HCT116 (cell line): ENCODE measurements at regions not wholly inside any gene's neighbourhood (a gene's known extent, or its start where the extent isn't known, plus 50 kb on each side); places are given as distances from the start of the nearest gene placed in this dataset.

Experiments
- ATAC-seq: fragments of 200-7000 bp; cut with Tn5 transposase; 2 replicates; pipeline ENCODE4 v1.9.1; 2020; ENCODE audit warnings: mild to moderate bottlenecking, moderate library complexity
- BruUV-seq: library from RNA; stranded (reverse); fragments of 400-500 nt; replicated peaks from 2 replicates; lab custom pipeline; 2021; lab: Mats Ljungman, UMichigan
- CTCF ChIA-PET: fragments of 300-600 bp; sonication (Branson Sonifier 250); formaldehyde crosslinking; loops from one replicate; lab custom pipeline; 2021; ENCODE audit warnings: antibody characterized with exemption; lab: Charles Lee
- POLR2A ChIA-PET: fragments of 300-600, 350-600 bp; sonication (Branson Sonifier 250); formaldehyde crosslinking; loops from one replicate; lab custom pipeline; 2021; ENCODE audit warnings: antibody characterized with exemption; lab: Charles Lee
- RAD21 ChIA-PET, 2 experiments: fragments of 300-600 bp; sonication (Branson Sonifier 250); formaldehyde crosslinking; loops; one replicate each; lab custom pipeline; 2023; ENCODE audit warnings: low total read pairs in 2 of 2; ENCODE audit not compliant: uncharacterized antibody in 2 of 2, unreplicated experiment in 2 of 2, low non-redundant PET in 1 of 2; lab: Charles Lee
- DNase-seq: peaks from one replicate; pipeline ENCODE4 v3.0.0-alpha.2; 2010; ENCODE audit warnings: low read depth, low spot score
- H2AFZ ChIP-seq: fragments of 200-600 bp; shearing (Covaris generic), sonication (generic); 2 replicates; pipeline ENCODE4 v1.6.1; 2017; ENCODE audit warnings: low read depth, mixed run types, mixed read lengths, antibody characterized with exemption, low read length; ENCODE audit not compliant: poor library complexity, severe bottlenecking
- H3K27ac ChIP-seq: 2 replicates; pipeline ENCODE4 v1.5.1; 2012; ENCODE audit warnings: low read depth, low read length
- H3K27me3 ChIP-seq: fragments of 200-600 bp; sonication (generic); 2 replicates; pipeline ENCODE4 v1.6.1; 2016; ENCODE audit warnings: mixed run types, low read length, mixed read lengths; ENCODE audit not compliant: insufficient read depth
- H3K36me3 ChIP-seq, 2 experiments: fragments of 200-500 bp in 1 of 2; fragments of 200-600 bp in 1 of 2; sonication (Bioruptor generic) in 1 of 2; sonication (generic) in 1 of 2; 2 replicates each; pipeline versions ENCODE4 v1.5.1 to v1.6.1; 2014 to 2016; ENCODE audit warnings: low read length in 2 of 2, inconsistent platforms in 1 of 2, mixed read lengths in 1 of 2, mixed run types in 1 of 2; ENCODE audit not compliant: insufficient read depth in 2 of 2, control insufficient read depth in 1 of 2
- H3K4me1 ChIP-seq, 2 experiments: fragments of 200-600 bp in 1 of 2; sonication (generic) in 1 of 2; 2 replicates each; pipeline versions ENCODE4 v1.5.1 to v1.6.1; 2012 to 2017; ENCODE audit warnings: low read length in 2 of 2, inconsistent platforms in 1 of 2, mild to moderate bottlenecking in 1 of 2, mixed read lengths in 1 of 2, mixed run types in 1 of 2, moderate library complexity in 1 of 2; ENCODE audit not compliant: insufficient read depth in 2 of 2, control insufficient read depth in 1 of 2
- H3K4me2 ChIP-seq: fragments of 200-600 bp; sonication (generic); 2 replicates; pipeline ENCODE4 v1.6.1; 2017; ENCODE audit warnings: mixed run types, low read length, mixed read lengths
- H3K4me3 ChIP-seq, 2 experiments: fragments of 200-600 bp in 1 of 2; sonication (generic) in 1 of 2; replicated peaks in 1 of 2; 2 replicates each; pipeline ENCODE4 v1.5.1; 2011 to 2016; ENCODE audit warnings: low read length in 2 of 2, control low read depth in 1 of 2, low read depth in 1 of 2, mild to moderate bottlenecking in 1 of 2, mixed read lengths in 1 of 2, mixed run types in 1 of 2
- H3K79me2 ChIP-seq: fragments of 200-600 bp; sonication (generic); 2 replicates; pipeline ENCODE4 v1.6.1; 2017; ENCODE audit warnings: mild to moderate bottlenecking, mixed run types, low read length, moderate library complexity, mixed read lengths; ENCODE audit not compliant: insufficient read depth
- H3K9ac ChIP-seq: fragments of 200-600 bp; sonication (generic); 2 replicates; pipeline ENCODE4 v1.6.1; 2016; ENCODE audit warnings: low read length, mixed read lengths
- H3K9me2 ChIP-seq: fragments of 200-600 bp; sonication (generic), shearing (Covaris generic); 2 replicates; pipeline ENCODE4 v1.6.1; 2017; ENCODE audit warnings: mixed run types, mild to moderate bottlenecking, moderate library complexity; ENCODE audit not compliant: insufficient read depth
- H3K9me3 ChIP-seq, 2 experiments: fragments of 200-500 bp in 1 of 2; fragments of 200-600 bp in 1 of 2; sonication (Bioruptor generic) in 1 of 2; sonication (generic) in 1 of 2; 2 replicates each; pipeline ENCODE4 v1.6.1; 2014 to 2017; ENCODE audit warnings: low read length in 2 of 2, mixed read lengths in 2 of 2, inconsistent platforms in 1 of 2, low read depth in 1 of 2, mild to moderate bottlenecking in 1 of 2, mixed run types in 1 of 2, moderate library complexity in 1 of 2; ENCODE audit not compliant: control insufficient read depth in 1 of 2, insufficient read depth in 1 of 2
- H4K20me1 ChIP-seq: fragments of 200-600 bp; sonication (generic), shearing (Covaris generic); 2 replicates; pipeline ENCODE4 v1.6.1; 2017; ENCODE audit warnings: mixed run types, mild to moderate bottlenecking, moderate library complexity; ENCODE audit not compliant: insufficient read depth
- CBX3 ChIP-seq: IDR thresholded peaks from 2 replicates; pipeline ENCODE4 v1.6.1; 2012; ENCODE audit warnings: low read depth
- CEBPB ChIP-seq: IDR thresholded peaks from 2 replicates; pipeline ENCODE4 v1.6.1; 2012; ENCODE audit warnings: low read depth
- EGR1 ChIP-seq: IDR thresholded peaks from 2 replicates; pipeline ENCODE4 v1.6.1; 2012; ENCODE audit warnings: low read depth
- ELF1 ChIP-seq: IDR thresholded peaks from 2 replicates; pipeline ENCODE4 v1.6.1; 2012; ENCODE audit warnings: low read depth, borderline replicate concordance
- EZH2 ChIP-seq: fragments of 200-600 bp; sonication (generic); IDR thresholded peaks from 2 replicates; pipeline ENCODE4 v1.6.1; 2017; ENCODE audit warnings: antibody characterized with exemption, mixed run types
- EZH2phosphoT487 ChIP-seq: fragments of 200-600 bp; IDR thresholded peaks from 2 replicates; pipeline ENCODE4 v1.6.1; 2018; ENCODE audit warnings: antibody characterized with exemption, borderline replicate concordance
- FOSL1 ChIP-seq: IDR thresholded peaks from 2 replicates; pipeline ENCODE4 v1.6.1; 2012; ENCODE audit warnings: low read depth
- JUND ChIP-seq: IDR thresholded peaks from 2 replicates; pipeline ENCODE4 v1.6.1; 2012
- MAX ChIP-seq: IDR thresholded peaks from 2 replicates; pipeline ENCODE4 v1.6.1; 2012
- POLR2AphosphoS5 ChIP-seq: IDR thresholded peaks from 2 replicates; pipeline ENCODE4 v1.6.1; 2011; ENCODE audit warnings: mild to moderate bottlenecking, low read depth, low read length, moderate library complexity
- REST ChIP-seq: IDR thresholded peaks from 2 replicates; pipeline ENCODE4 v1.6.1; 2012; ENCODE audit warnings: low read depth
- SP1 ChIP-seq: IDR thresholded peaks from 2 replicates; pipeline ENCODE4 v1.6.1; 2012; ENCODE audit warnings: low read depth
- YY1 ChIP-seq: IDR thresholded peaks from 2 replicates; pipeline ENCODE4 v1.6.1; 2011; ENCODE audit warnings: low read length, low read depth, moderate library complexity, mild to moderate bottlenecking; ENCODE audit not compliant: insufficient replicate concordance; ENCODE audit errors: extremely low read depth
- ZFX ChIP-seq: fragments of 450-650 bp; IDR thresholded peaks from 2 replicates; pipeline ENCODE4 v1.6.1; 2017
- ZNF274 ChIP-seq: fragments of 200-500 bp; sonication (Bioruptor generic); IDR thresholded peaks from 2 replicates; pipeline ENCODE4 v1.6.1; 2014; ENCODE audit warnings: mild to moderate bottlenecking, low read depth, low read length, inconsistent platforms
- intact Hi-C: fragments of 100-400 bp; cut with micrococcal nuclease; formaldehyde crosslinking; loops from 2 replicates; pipeline ENCODE4 v1.10.0; 2022
- TF ChIP-seq, protein P1 (sequence below): IDR thresholded peaks from 2 replicates; pipeline ENCODE4 v1.6.1; 2012
- TF ChIP-seq, protein P2 (sequence below), 3 experiments: fragments of 200-600 bp in 1 of 3; sonication (generic) in 1 of 3; IDR thresholded peaks in 2 of 3; conservative IDR thresholded peaks in 1 of 3; 2 replicates each; pipeline ENCODE4 v1.5.1; 2012 to 2017; ENCODE audit warnings: low read depth in 2 of 3, low read length in 2 of 3, antibody characterized with exemption in 1 of 3, borderline replicate concordance in 1 of 3, control low read depth in 1 of 3, mild to moderate bottlenecking in 1 of 3, mixed read lengths in 1 of 3, mixed run types in 1 of 3, moderate library complexity in 1 of 3; ENCODE audit not compliant: insufficient read depth in 1 of 3

DNA sequence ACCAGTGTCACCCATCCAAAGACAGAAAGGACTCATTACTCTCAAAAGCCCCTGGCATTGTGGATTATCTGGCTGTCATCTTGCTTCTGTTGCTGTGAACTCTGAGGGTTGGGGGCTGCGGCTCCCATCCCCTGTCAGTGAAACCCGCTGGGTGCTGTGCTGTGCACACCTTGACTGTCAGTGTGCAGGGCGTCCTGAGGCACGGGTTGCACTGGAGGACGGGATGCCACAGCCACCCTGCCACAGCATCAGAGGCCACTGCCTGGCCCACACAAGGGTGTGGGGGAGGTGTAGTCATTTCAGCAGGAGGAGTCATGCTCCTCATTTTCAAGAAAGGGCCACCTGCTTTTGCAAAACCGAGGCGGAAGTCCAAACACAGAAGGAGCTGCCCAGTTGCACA, 245.8 kb downstream of the GLRX3 start:
- H3K9me3 ChIP-seq: no peaks in the 10 kb centered on the region
- no peak overlapping the region for H3K27ac ChIP-seq
- no peak for ATAC-seq
- RAD21 ChIA-PET: no interaction called here
- H3K4me1 ChIP-seq: no peaks in the 10 kb centered on the region
- no peaks in the 10 kb centered on the region for H4K20me1 ChIP-seq
- POLR2A ChIA-PET: no interaction called here
- no peaks in the 10 kb centered on the region for H3K9me2 ChIP-seq
- DNase-seq: no peak
- H3K27me3 ChIP-seq: no peaks in the 10 kb centered on the region
- no TSS peak for BruUV-seq
- CTCF ChIA-PET: no interaction called here
- H3K79me2 ChIP-seq: no peaks in the 10 kb centered on the region
- H3K4me2 ChIP-seq: no peak overlapping the region
- TF ChIP-seq, protein P1, sequence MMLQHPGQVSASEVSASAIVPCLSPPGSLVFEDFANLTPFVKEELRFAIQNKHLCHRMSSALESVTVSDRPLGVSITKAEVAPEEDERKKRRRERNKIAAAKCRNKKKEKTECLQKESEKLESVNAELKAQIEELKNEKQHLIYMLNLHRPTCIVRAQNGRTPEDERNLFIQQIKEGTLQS: no peak
- TF ChIP-seq FOSL1: no peak
- TF ChIP-seq EGR1: no peak
- TF ChIP-seq, protein P2, sequence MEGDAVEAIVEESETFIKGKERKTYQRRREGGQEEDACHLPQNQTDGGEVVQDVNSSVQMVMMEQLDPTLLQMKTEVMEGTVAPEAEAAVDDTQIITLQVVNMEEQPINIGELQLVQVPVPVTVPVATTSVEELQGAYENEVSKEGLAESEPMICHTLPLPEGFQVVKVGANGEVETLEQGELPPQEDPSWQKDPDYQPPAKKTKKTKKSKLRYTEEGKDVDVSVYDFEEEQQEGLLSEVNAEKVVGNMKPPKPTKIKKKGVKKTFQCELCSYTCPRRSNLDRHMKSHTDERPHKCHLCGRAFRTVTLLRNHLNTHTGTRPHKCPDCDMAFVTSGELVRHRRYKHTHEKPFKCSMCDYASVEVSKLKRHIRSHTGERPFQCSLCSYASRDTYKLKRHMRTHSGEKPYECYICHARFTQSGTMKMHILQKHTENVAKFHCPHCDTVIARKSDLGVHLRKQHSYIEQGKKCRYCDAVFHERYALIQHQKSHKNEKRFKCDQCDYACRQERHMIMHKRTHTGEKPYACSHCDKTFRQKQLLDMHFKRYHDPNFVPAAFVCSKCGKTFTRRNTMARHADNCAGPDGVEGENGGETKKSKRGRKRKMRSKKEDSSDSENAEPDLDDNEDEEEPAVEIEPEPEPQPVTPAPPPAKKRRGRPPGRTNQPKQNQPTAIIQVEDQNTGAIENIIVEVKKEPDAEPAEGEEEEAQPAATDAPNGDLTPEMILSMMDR (IDR thresholded peaks at IDR 0.05 in 2 of 3, conservative IDR thresholded peaks at IDR 0.05 in 1 of 3; ENCODE audit: borderline replicate concordance in 1 of 3, insufficient read depth in 1 of 3, low read depth in 2 of 3, low read length in 2 of 3): no peak
- TF ChIP-seq EZH2: no peak
- TF ChIP-seq JUND: no peak
- TF ChIP-seq POLR2AphosphoS5: no peak
- no peak for TF ChIP-seq REST
- no peak for TF ChIP-seq ZNF274
- no peak for TF ChIP-seq MAX
- no peak for TF ChIP-seq ZFX
- no peak for TF ChIP-seq CEBPB
- no peak for TF ChIP-seq CBX3
- no peak for TF ChIP-seq YY1
- no peak for TF ChIP-seq SP1
- TF ChIP-seq ELF1: no peak
- TF ChIP-seq EZH2phosphoT487: no peak
- intact Hi-C loops: no loop called here
- H2AFZ ChIP-seq: no peak overlapping the region
- H3K9ac ChIP-seq: no peak overlapping the region
- no peak overlapping the region for H3K4me3 ChIP-seq
- no peaks in the 10 kb centered on the region for H3K36me3 ChIP-seq
